Epithelial cell of prostate (primary cell): ENCODE measurements at regions not wholly inside any gene's neighbourhood (a gene's known extent, or its start where the extent isn't known, plus 50 kb on each side); places are given as distances from the start of the nearest gene placed in this dataset.
"Not testable (repeated sequence)": the region's sequence is repeated elsewhere in the genome, so short reads cannot be mapped to it uniquely, and the experiment has no call there.

Source experiments
- DNase-seq: peaks from one replicate; pipeline ENCODE4 v3.0.0-alpha.2; 2011; ENCODE audit warnings: low read depth, low spot score
- H3K27ac ChIP-seq: fragments of 450-650 bp; 2 replicates; pipeline ENCODE4 v1.5.1; 2017; ENCODE audit warnings: mild to moderate bottlenecking

DNA sequence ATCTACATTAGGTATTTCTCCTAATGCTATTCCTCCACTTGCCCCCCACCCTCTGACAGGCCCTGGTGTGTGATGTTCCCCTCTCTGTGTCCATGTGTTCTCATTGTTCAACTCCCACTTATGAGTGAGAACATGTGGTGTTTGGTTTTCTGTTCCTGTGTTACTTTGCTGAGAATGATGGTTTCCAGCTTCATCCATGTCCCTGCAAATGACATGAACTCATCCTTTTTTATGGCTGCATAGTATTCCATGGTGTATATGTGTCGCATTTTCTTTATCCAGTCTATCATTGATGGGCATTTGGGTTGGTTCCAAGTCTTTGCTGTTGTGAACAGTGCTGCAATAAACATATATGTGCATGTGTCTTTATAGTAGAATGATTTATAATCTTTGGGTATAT lies 50.6 kb upstream of the GRHL3 start:
- DNase-seq, H3K27ac ChIP-seq: not testable (repeated sequence)

DNA sequence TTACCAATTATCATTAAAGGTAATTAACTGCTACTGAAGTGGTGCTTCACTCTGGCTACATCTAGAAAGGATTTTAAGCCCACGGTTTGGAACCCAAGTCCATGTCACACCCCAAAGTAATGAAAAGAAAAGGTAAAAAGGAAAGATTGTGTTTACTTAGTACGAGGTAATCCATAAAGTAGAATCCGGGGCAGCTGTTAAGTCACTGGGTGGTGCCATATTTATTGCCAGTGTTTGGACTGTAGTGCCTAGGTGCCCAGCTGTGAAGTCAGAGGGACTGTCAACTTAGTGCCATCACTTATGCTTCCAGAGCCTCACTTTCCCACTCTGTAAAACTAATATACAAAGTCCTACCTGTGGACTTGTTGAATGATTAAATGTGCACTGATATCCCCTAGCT lies 52.2 kb upstream of the GRHL3 start:
- peak overlapping the region; percentile 31 for H3K27ac ChIP-seq
- no peak for DNase-seq

DNA sequence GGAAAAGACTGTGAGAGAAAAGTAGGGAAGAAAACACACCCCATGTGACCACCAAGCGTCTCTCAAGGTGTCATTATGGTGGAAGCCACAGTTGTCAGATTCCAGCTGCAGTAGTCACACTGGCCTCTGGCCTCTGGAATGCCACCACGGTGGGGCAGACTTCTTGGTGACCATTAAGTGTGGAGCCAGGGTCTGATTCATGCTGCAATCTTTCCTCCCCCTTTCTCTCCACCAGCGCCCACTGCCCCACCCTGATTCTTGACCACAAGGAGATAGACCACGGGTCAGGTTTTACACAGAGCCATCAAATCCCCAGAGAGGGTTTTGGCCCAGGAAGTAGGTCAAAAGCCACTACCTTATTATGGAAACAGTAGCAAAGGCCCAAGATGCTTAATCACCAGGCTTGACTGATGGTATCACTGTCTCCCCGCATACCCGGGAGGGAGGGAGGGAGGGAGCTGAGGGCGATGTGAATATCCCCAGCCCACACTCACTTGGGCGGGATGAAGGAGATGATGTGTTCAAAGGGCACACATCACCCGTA lies 52.7 kb upstream of the GRHL3 start:
- H3K27ac ChIP-seq, result peak overlapping the region; percentile 31
- no peak for DNase-seq

DNA sequence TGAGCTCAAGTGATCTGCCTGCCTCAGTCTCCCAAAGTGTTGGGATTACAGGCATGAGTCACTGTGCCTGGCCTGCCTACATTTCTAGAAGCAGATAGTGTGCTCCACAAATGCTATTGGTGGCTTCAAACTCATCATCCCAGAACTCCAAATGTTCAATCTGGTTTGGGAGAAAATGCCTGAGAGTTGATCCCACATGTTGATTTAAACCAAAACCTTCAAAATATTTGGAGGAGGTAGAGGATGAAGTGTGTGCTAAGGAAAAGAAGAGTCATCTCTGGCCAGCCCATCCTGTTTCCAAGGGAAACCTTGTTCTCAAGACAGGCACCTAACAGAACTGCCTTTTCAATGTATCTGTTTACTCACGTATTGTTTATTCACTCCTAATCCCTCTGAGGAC lies 55.4 kb upstream of the GRHL3 start:
- DNase-seq, result no peak
- H3K27ac ChIP-seq, result no peak overlapping the region

DNA sequence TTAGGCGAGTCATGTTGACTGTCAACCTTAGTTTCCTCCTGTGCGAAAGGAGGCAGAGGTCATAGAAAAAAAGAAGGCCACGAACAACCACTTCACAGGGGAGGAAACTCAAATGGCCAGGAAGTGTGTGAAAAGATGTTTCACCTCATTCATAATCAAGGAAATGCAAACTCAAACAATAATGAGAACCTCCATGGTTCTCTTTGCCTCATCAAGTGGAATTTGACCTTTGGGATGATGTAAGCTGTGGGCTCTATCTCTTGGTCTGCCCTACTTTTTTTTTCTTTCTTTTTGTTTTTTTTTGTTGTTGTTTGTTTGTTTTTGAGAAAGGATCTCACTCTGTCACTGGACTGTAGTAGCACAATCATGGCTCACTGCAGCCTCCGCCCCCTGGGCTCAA lies 55.9 kb upstream of the GRHL3 start:
- DNase-seq, result no peak
- no peak overlapping the region for H3K27ac ChIP-seq

DNA sequence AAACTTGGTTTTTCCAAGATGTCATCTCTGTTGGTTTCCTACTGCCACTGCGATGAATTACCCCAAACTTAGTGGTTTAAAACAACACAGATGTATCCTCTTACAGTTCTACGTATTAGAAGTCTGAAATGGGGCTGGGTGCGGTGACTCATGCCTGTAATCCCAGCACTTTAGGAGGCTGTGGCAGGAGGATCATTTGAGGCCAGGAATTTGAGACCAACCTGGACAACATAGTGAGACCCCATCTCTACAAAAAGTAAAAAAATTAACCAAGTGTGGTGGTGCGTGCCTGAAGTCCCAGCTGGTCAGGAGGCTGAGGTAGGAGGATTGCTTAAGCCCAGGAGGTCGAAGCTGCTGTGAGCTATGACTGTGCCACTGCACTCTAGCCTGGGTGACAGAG lies 57.2 kb upstream of the GRHL3 start:
- no peak overlapping the region for H3K27ac ChIP-seq
- no peak for DNase-seq

DNA sequence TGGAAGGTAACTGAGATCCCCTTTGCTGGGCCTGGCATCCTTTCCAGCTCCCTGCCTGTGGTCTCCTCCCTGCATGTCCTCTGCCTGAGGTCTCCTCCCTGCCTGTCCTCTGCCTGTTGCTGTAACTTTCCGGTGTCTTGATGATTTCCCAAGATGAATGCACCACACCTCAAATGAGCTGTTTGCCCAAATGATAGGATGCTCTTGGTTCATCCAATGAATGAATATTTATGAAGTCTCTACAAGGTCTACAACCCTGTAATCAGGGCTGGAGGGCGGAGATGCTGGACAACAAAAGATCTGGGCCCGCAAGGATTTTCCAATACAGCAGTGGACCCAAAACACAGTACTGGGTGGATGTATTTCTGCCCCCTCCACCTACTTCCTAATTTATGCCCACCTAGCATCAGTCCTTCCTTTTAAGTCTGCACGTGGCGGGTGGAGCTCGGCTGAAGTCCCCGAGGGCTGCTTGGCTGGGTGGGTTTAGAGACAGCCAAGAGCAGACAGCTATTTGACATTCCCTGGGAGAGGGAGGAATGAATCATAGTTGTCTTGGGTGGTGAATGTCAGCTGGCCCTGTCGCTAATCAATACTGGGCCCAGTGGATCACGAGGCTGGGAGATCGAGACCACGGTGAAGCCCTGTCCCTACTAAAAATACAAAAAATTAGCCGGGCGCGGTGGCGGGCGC lies 60.3 kb upstream of the GRHL3 start:
- no peak for DNase-seq
- H3K27ac ChIP-seq, result no peak overlapping the region

DNA sequence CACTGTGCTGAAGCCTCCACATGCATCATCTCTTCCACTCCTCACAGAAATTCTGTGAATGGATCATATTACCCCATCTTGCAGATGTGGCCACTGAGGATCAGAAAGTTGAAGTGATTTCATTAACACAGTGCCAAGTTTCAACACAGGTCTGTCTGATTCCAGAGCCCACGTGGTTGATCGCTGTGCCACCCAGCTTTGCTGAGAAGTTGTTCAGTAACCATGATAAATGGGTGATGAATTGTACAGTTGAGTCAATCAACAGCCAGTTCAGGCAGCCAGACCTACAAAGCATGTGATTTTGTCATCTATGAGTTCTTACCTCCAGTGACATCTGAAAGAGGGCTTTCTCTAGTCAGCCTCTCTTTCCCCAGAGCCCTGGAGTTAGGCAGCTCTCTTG lies 61.8 kb upstream of the GRHL3 start:
- no peak for DNase-seq
- H3K27ac ChIP-seq, result no peak overlapping the region

DNA sequence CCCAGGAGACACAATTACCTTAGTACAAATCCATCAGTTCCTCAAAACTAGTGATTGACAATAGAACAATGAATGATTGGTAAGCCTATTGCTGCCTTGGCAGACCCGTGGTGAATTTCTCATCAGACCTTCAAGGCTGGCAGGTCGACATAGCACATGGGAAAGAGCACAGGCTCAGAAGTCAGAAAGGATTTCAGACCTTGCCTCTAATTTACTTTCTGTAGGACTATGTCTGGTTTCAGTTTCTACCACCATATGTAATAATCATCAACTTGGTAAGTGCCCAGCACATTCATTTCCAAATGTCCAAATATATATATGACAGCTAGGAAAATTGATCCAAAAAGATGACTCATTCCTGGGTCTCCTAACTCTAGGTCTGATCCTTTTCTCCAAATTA lies 62.5 kb upstream of the GRHL3 start:
- DNase-seq, result no peak

DNA sequence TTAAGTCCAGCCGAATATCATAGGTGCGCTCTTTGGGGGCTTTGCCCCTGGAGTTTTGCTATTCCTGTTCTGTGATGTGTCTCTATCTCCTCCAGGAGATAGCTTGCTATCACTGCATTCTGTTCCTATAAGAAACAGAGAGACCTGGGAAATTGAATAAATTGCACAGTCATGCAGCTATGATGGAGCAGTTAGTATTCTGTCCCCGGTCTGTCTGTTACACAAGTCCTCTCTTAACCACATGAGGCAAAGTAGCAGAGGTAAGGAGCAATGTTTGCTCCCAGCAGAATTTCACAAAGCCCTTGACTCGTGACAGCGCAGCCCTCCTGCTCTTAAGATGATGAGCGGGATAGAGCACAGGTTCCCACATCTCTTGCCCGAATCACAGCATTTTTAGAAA lies 63.9 kb upstream of the GRHL3 start:
- no peak overlapping the region for H3K27ac ChIP-seq
- DNase-seq, result no peak

More for the DNA sequence above, 62.5 kb upstream of the GRHL3 start:
- no peak overlapping the region for H3K27ac ChIP-seq

DNA sequence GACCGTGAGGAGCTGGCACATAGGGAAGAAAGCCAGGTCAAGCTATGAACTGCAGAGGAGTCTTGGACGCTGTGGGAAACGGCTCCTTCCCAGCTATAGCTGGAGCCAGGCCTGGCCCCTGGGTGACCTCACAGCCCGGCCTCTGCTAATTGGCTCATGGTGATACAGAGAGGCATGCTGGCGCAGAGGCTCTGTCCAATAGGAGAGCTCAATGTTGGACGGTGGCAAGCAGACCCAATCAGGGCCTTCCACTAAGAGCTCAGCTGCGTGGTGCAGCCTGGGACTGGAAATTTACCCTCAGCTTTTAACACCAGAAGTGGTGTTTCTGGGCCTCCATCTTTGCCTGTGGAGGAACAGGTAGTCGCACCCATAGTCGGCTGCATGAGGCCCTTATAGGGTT lies 64.4 kb upstream of the GRHL3 start:
- no peak overlapping the region for H3K27ac ChIP-seq
- no peak for DNase-seq

DNA sequence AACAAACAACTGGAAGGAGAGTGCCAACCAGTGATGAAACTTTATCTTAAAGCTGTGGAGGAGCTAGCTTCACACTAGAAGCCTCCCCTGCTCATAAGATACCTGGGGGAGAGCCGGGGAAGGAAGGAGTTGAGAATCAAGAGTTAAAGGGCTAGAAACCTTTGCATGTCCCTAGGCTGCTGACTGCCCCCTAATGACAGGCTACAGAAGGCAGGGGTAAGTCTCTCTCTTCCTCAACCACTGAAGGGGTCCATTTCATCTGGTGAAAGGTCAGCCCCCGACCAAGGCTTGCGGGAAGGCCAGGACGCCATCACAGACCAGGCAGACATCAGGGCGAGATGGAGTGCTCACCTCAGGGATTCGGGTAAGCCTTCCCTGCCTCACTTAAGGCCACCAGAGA lies 65.6 kb upstream of the GRHL3 start:
- H3K27ac ChIP-seq, result no peak overlapping the region
- DNase-seq, result no peak

DNA sequence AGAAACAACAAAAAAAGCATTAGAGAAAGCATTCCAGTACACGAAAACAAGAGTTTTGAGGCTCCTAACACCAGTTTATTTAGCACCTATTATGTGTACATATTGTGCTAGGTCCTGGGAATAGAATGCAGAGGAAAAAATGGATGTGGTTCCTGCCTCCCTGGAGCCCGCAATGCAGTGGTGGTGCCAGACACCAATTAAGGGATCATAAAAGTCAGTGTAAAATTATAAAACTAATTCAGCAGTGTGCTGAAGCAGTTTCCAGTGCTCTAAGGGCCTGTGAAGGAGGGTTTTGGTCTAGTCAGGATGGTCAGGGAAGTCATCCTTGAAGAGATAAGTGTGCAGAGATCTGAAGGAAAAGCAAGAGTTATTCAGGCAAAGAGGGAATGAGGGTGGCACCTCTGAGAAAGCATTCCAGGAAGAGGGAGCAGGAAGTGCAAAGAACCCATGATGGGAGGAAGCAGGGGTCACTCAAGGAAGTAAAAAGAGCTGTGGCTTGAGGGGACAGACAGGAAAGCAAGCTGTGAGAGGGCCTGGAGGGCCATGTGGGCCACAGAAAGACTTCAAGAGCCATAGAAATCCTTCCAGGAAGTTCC lies 65.2 kb upstream of the IFNLR1 start:
- no peak for DNase-seq
- no peak overlapping the region for H3K27ac ChIP-seq

DNA sequence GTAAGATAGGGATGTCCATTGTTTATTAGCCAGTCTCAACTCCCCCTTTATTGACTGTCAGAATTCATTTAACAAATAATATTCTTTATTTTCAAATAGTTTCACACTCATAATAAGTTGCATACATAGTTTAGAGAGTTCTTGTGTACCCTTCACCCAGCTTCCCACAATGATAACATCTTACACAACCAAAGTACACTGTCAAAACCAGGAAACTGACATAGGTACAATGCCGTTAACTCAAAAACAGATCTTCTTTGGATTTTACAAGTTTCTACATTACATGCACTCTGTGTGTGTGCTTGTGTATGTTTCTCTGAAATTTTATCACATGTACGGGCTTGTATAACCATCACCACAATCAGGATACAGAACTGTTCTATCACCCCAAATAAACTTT lies 64.4 kb upstream of the IFNLR1 start:
- H3K27ac ChIP-seq, result no peak overlapping the region
- no peak for DNase-seq

DNA sequence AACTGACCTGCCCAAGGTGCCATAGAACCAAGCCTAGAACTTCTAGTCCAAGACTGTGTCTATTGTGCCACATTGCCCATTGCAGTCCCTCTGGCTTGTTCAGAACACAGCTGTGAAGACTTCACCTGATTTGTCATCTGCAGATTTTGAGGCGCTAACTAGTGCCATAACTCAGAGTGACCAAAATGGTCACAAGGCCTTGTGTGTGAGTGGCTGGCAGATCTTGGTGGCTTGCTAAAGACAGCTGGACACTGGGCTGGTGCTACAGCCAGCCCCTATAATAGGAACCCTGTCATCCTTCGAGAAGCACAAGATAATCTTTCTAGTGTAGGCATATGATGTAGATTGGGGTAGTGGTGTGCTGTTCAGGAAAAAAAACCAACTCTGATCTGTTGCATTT lies 63.7 kb upstream of the IFNLR1 start:
- no peak for DNase-seq
- no peak overlapping the region for H3K27ac ChIP-seq

DNA sequence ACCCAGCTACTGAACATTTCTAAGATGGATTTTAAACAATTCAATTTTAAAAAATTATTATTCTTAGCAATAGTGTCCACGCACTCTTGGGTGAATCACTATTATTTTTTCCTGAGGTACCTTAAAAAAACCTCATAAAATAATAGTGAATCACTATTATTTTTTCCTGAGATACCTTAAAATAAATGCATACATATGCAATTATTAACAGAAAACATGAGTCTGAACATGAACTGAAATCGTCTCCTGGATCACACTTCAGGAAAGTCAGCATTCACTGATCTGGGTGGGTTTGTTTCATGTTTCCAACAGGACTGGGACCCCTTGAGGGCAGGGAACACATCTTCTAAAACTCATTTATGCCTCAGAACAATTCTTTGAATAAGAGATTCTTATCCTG lies 63.1 kb upstream of the IFNLR1 start:
- H3K27ac ChIP-seq, result no peak overlapping the region
- no peak for DNase-seq

DNA sequence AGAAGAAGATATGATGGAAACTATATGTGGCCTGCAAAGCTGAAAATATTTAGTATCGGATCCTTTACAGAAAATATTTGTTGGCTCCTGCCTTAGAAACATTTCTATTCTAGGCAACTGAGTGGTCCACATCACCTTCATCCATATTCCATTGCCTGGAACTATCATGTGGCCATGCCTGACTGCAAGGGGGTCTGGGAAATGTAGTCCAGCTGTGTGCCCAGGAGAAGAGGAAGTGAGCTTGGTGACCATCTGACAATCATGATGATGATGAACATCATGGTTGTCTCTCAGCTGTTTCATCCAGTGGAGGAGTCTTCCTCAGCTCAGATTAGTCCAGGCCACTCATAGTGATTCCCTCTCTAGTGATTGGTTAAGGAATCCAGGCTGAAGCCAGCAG lies 61.8 kb upstream of the IFNLR1 start:
- no peak for DNase-seq
- H3K27ac ChIP-seq, result no peak overlapping the region

DNA sequence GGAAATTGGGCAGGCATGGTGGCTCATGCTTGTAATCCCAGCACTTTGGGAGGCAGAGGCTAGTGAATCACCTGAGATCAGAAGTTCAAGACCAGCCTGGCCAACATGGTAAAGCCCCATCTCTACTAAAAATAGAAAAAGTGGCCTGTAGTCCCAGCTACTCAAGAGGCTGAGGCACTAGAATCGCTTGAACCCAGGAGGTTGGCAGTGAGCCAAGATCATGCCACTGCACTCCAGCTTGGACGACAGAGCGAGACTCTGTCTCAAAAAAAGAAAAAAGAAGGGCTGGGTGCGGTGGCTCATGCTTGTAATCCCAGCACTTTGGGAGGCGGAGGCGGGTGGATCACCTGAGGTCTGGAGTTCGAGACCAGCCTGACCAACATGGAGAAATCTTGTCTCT lies 60.2 kb upstream of the IFNLR1 start:
- DNase-seq, H3K27ac ChIP-seq: not testable (repeated sequence)

DNA sequence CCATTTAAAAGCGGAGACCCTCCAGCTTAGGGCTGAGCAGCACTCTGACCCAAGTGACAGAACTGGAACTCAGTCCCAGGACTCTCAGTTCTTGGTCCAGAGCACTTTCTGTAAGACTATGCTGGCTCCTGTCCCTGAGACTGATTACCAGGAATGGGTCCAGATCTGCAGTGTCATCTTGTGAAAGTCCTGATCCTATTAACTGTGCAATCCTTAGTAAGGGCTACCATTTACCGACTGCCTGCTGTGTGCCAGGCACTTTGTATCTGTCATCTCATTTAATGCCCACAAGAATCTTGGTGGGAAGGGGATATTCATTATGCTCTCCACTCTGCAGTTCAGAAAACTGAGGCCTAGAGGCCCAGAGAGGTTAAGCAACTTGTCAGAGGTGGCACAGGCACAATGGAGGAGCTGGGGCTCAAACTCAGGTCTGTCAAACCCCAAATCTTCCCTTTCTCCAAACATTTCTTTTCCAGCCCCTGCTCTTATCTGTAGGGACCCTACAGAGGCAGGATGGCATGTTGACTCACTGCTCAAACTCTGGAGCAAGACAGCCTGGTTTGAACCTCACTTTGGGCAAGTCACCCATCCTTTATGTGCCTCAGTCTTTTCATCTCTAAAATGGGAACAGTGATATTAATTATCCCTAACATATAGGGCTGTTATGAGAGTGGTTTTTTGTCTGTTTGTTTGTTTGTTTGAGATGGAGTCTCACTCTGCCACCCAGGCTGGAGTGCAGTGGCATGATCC lies 57.6 kb upstream of the IFNLR1 start:
- DNase-seq, result no peak
- no peak overlapping the region for H3K27ac ChIP-seq

DNA sequence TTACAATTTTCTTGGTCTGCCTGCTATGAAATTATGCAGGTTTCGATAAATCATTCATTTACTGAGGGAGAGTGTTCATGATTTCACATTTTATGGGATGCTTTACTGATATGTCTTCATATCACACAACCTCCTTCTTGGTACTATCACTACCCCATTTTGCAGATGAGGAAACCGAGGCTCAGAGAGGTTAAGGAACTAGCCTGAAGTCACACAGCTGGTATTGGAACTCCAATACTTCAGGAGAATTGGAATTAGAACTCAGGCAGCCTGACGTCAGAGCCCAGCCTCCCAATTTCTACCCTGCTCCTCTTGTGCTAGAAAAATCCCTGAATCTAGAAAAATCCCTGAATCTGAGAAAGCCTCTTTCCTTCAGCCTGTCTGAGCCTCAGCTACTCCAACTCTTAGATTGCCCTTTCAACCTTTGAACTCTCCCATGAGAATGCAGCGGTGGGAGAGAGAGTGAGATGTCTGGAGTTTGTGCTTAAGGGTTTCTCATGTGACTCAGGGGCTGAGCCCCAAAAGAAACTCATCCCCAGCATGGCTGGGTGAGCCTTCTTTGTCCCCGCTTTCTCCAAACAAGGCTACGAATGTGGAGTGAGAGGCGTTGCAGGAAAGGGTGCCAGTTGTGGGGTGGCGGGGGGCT lies 50.8 kb upstream of the IFNLR1 start:
- DNase-seq, result no peak
- H3K27ac ChIP-seq, result no peak overlapping the region

DNA sequence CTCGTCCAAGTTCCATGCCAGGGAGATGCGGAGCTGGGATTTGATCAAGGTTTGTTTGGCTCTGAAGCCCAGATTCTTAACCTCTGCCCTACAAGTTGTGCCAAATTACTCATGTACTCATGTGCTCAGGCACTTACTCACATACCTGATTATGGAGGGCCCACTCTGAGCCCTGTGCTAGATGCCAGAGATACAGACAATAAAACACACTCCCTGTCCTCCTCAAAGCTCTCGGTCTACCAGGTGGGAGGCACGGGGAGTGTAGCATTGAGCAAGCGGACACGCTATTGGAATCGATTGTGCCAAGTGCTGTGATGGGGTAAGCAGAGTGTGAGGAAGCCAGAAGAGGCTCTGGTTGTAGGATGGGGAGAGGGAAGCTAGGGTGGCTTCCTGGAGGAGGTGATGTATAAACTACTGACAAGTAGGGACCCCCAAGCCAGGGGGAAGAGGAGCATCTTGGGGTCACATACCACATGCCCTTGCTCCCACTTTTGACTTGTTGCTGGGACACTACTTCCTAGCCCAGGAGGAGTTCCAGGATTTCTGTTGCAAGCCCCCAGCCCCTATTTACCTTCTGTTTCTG lies 49.8 kb upstream of the IFNLR1 start:
- peak overlapping the region; percentile 83 for H3K27ac ChIP-seq
- peak; percentile 85 for DNase-seq
